ENCODE measurements at regions not wholly inside any gene's neighbourhood (a gene's known extent, or its start where the extent isn't known, plus 50 kb on each side); places are given as distances from the start of the nearest gene placed in this dataset.

GRCh38 chr1:55426156-55426555 lies 211.0 kb upstream of the USP24 start:
- 73 to 86% (median 79%) methylated on average over 5 of the region's 5 CpGs for WGBS, 3 donors
- TF ChIP-seq EP300 (IDR thresholded peaks at IDR 0.05) (no peak), POLR2A (IDR thresholded peaks at IDR 0.05) (no peak), CTCF (IDR thresholded peaks at IDR 0.05) (no peak)
- no peak for DNase-seq
- H3K4me3 ChIP-seq = no peak overlapping the region
- H3K4me1 ChIP-seq (ENCODE audit: insufficient read depth) = peaks cover 13% of the 10 kb centered on the region
- peaks cover 0 to 4% of the 10 kb centered on the region in 2 donors for H3K9me3 ChIP-seq
- no peak overlapping the region for H3K27ac ChIP-seq
- intact Hi-C loops (cut with DNase I) = no loop called here
- no peaks in the 10 kb centered on the region for H3K27me3 ChIP-seq
- H3K36me3 ChIP-seq = no peaks in the 10 kb centered on the region

DNA sequence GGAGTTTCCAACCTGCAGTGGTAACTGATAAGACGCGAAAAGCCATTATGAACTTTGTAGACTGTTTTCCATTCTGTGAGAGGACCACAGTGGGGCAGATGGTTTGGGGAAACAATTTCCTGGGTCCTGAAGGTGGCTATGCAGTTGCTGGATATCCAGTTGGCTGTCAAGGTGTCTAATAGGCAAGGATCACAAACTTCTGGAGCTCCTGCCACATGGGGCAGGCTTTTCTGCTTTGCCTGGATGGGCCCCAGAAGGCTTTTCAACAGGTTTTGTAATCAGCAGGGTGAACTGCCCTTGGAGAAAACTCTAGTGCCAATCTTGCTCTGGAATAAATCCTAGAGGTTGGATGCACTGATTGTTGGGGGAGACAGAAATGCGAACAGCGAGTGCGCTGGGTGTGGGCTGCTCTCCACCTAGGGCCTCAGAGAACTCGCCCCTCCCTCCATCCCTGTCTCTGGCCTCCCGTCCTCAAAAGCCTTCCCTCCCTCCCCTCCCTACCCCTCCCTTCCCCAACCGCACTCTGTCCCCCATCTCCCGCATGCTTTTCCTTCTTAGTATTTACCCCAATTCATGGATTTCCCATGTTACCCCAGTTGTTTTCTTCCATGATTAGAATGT lies 210.3 kb upstream of the USP24 start:
- intact Hi-C loops (cut with DNase I) = no loop called here
- Histone ChIP-seq H3K27ac (no peak overlapping the region), H3K4me3 (no peak overlapping the region), H3K36me3 (no peaks in the 10 kb centered on the region), H3K27me3 (no peaks in the 10 kb centered on the region), H3K4me1 (ENCODE audit: insufficient read depth) (peaks cover 13% of the 10 kb centered on the region), H3K9me3 (peaks cover 0 to 4% of the 10 kb centered on the region in 2 donors)
- DNase-seq = no peak
- 91 to 97% (median 94%) methylated on average over 9 of the region's 9 CpGs for WGBS, 3 donors
- no peak for TF ChIP-seq CTCF (IDR thresholded peaks at IDR 0.05)
- TF ChIP-seq POLR2A (IDR thresholded peaks at IDR 0.05) = no peak

DNA sequence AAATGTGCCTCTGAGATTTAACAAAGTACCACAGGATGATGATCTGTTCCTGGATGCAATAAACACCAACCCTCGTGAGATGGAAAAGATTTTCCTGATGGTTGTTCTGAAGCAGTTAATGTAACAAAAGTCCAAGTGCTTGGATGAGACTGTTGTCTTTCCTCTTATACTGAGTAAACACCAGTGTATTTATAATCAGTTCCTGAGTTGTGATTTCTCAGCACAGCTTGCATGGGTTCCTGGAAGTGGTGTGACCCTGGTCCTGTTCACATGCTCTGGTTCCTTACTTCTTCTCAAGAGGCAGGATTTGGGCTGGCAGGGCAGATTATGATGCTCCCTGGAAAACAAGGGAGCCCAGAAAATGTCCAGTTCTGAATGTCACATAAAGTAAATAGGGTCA lies 208.2 kb upstream of the USP24 start:
- no peak for DNase-seq
- H3K36me3 ChIP-seq = no peaks in the 10 kb centered on the region
- H3K9me3 ChIP-seq = peaks cover 0 to 4% of the 10 kb centered on the region in 2 donors
- no peak overlapping the region for H3K4me3 ChIP-seq
- 69 to 71% (median 69%) methylated on average over 1 of the region's 1 CpG for WGBS, 3 donors
- H3K27me3 ChIP-seq = no peaks in the 10 kb centered on the region
- intact Hi-C loops (cut with DNase I) = no loop called here
- peaks cover 9% of the 10 kb centered on the region for H3K4me1 ChIP-seq (ENCODE audit: insufficient read depth)
- H3K27ac ChIP-seq = no peak overlapping the region
- TF ChIP-seq EP300 (IDR thresholded peaks at IDR 0.05) (no peak), POLR2A (IDR thresholded peaks at IDR 0.05) (no peak), CTCF (IDR thresholded peaks at IDR 0.05) (no peak)

GRCh38 chr1:55420929-55421716 lies 206.0 kb upstream of the USP24 start:
- intact Hi-C loops (cut with DNase I) = no loop called here
- Histone ChIP-seq H3K4me3 (no peak overlapping the region), H3K27me3 (no peaks in the 10 kb centered on the region), H3K4me1 (ENCODE audit: insufficient read depth) (peaks cover under 1% of the 10 kb centered on the region), H3K9me3 (peaks cover 0 to 4% of the 10 kb centered on the region in 2 donors), H3K27ac (no peak overlapping the region), H3K36me3 (no peaks in the 10 kb centered on the region)
- WGBS, 3 donors = 53 to 59% (median 57%) methylated on average over 3 of the region's 3 CpGs
- no peak for TF ChIP-seq EP300 (IDR thresholded peaks at IDR 0.05)
- TF ChIP-seq POLR2A (IDR thresholded peaks at IDR 0.05) = no peak
- no peak for TF ChIP-seq CTCF (IDR thresholded peaks at IDR 0.05)
- no peak for DNase-seq

Data from ovary (tissue), 7 donors.